ENCODE measurements at regions not wholly inside any gene's neighbourhood (a gene's known extent, or its start where the extent isn't known, plus 50 kb on each side); places are given as distances from the start of the nearest gene placed in this dataset.
"Not testable (repeated sequence)": the region's sequence is repeated elsewhere in the genome, so short reads cannot be mapped to it uniquely, and the experiment has no call there.

- no peak for DNase-seq (ENCODE audit: low spot score)
Observed at GRCh38 chr14:31911160-31911559, 165.9 kb upstream of the ARHGAP5 start.

- DNase-seq (ENCODE audit: low spot score), result no peak
Observed at GRCh38 chr14:31913370-31913769, 163.7 kb upstream of the ARHGAP5 start.

- not testable (repeated sequence) for DNase-seq (ENCODE audit: low spot score)
Observed at GRCh38 chr14:31918289-31918688, 158.8 kb upstream of the ARHGAP5 start.

- DNase-seq (ENCODE audit: low spot score), result no peak
Observed at GRCh38 chr14:31920001-31920400, 157.1 kb upstream of the ARHGAP5 start.

GRCh38 chr14:31920989-31921650, 156.0 kb upstream of the ARHGAP5 start:
- no peak for DNase-seq (ENCODE audit: low spot score)

- no peak for DNase-seq (ENCODE audit: low spot score)
Observed at GRCh38 chr14:31921721-31922120, 155.4 kb upstream of the ARHGAP5 start.

- DNase-seq (ENCODE audit: low spot score), result peak; percentile 51
Observed at GRCh38 chr14:31926123-31926522, 151.0 kb upstream of the ARHGAP5 start.

GRCh38 chr14:31926652-31927347, 150.3 kb upstream of the ARHGAP5 start:
- DNase-seq (ENCODE audit: low spot score), result no peak

- DNase-seq (ENCODE audit: low spot score), result peak; percentile 3
Observed at GRCh38 chr14:31927348-31927832, 149.7 kb upstream of the ARHGAP5 start.

GRCh38 chr14:31930070-31930469, 147.0 kb upstream of the ARHGAP5 start:
- DNase-seq (ENCODE audit: low spot score), result no peak

- no peak for DNase-seq (ENCODE audit: low spot score)
Observed at GRCh38 chr14:31930493-31931240, 146.4 kb upstream of the ARHGAP5 start.

- no peak for DNase-seq (ENCODE audit: low spot score)
Observed at GRCh38 chr14:31932675-31933074, 144.4 kb upstream of the ARHGAP5 start.

- no peak for DNase-seq (ENCODE audit: low spot score)
Observed at GRCh38 chr14:31933716-31934115, 143.4 kb upstream of the ARHGAP5 start.

GRCh38 chr14:31934767-31935266, 142.3 kb upstream of the ARHGAP5 start:
- peak; percentile 10 for DNase-seq (ENCODE audit: low spot score)

GRCh38 chr14:31935391-31935790, 141.7 kb upstream of the ARHGAP5 start:
- DNase-seq (ENCODE audit: low spot score), result no peak

GRCh38 chr14:31936115-31936514, 141.0 kb upstream of the ARHGAP5 start:
- DNase-seq (ENCODE audit: low spot score), result no peak

GRCh38 chr14:31937730-31938346, 139.3 kb upstream of the ARHGAP5 start:
- DNase-seq (ENCODE audit: low spot score), result peak; percentile 64

GRCh38 chr14:31939934-31940333, 137.2 kb upstream of the ARHGAP5 start:
- DNase-seq (ENCODE audit: low spot score), result no peak

- no peak for DNase-seq (ENCODE audit: low spot score)
Observed at GRCh38 chr14:31941487-31941886, 135.6 kb upstream of the ARHGAP5 start.

GRCh38 chr14:31942166-31942841, 134.8 kb upstream of the ARHGAP5 start:
- no peak for DNase-seq (ENCODE audit: low spot score)

GRCh38 chr14:31943217-31943799, 133.8 kb upstream of the ARHGAP5 start:
- DNase-seq (ENCODE audit: low spot score), result no peak
